ENCODE measurements at regions not wholly inside any gene's neighbourhood (a gene's known extent, or its start where the extent isn't known, plus 50 kb on each side); places are given as distances from the start of the nearest gene placed in this dataset.
A peak's percentile ranks its signal among the peaks of the same experiment; 100 is the strongest.

- DNase-seq, result no peak
These were observed 513.6 kb downstream of the HTR7 start for GRCh38 chr10:90344226-90344625.

DNA sequence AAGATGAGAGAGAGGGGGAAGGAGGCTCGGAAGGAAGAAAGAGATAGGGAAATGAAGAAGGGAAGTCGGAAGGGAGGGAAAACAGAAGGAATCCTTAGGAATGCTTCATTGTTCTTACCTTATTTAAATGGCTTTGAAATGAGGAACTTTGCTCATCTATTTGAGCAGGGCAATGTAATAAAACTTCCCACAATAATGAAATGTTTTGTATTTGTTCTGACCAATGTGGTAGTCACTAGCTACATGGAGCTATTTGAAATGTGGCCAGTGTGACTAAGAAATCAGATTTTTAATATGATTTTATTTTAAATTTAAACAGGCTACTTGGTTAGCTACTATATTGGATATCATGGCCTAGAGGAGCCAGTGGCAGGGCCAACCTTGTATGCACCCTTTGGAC lies 510.6 kb downstream of the HTR7 start:
- no peak for DNase-seq

DNA sequence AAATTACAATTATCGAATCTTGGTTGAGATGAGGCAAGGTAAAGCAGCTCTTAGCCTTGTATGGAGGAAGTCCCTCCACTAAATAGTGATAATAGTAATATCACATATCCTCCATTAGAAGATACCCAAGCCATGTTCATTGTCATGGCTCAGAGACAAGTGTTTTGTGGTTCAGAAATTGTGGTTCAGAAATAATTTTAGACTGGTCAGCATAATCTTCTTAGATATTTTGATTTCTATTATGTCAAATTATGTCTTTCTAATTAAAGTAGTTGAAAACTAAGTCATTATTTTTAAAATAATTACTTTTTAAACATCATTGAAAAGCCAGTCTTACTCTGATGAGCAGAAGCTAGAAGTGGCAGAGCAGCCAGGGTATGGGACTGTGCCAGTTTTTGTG lies 507.7 kb downstream of the HTR7 start:
- no peak for DNase-seq

DNA sequence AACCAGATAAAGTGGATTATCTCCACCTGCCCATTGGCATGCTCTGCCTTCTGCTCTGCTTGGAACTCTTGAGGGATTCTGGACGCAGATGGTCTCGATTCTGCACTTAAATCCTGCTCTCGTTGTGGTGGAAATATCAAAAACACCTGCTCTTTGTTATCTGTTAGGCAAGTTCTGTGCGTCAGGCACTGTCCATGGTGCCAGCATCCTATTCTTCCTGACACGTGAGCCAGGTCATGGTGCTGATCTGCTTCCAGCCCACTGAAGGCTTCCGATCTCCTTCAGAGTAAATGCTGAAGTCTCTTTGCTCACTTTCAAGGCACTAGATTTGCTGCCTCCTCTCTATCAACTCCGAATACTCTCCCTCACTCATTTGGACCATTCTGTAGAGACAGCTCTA lies 505.6 kb downstream of the HTR7 start:
- peak; percentile 17 for DNase-seq

DNA sequence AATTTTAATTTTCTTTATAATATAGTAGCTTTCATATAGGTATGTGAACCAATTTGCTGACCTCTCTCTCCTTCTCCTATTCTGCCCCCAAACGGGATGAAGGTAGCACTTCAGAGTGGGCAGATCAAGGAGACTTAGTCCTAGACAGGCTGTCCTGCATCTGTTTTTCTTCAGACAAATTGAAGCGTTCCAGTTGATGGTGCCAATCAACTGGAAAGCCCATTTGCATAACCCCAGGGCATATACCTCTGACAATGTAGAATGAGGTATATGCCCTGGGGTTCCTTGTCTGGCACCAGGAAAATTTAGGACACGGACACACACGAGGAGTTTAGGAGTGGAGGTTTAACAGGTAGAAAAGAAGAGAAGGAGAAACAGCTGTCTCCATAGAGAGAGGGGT lies 502.9 kb downstream of the HTR7 start:
- DNase-seq, result no peak

- no peak for DNase-seq
These were observed 493.9 kb downstream of the HTR7 start for GRCh38 chr10:90363799-90364483.

- DNase-seq, result no peak
These were observed 485.4 kb downstream of the HTR7 start for GRCh38 chr10:90372451-90372850.

DNA sequence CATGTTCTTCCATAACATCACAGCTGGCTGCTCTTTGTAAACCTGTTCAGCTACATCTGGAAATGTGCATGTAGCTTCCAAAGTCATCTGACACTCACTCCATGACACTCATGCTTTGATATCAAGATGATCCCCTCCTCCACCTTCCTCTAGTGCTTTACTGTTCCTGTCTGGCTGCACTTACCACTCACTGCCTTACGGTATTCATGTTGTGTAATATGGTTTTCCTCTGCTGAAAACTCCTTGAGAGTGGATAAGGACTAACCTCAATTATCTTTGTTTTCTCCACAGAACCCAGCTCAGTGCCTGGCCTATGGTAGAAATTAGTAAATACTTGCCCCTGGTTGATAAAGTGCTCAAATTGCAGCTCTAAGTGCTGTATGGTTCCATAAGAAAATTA lies 483.9 kb downstream of the HTR7 start:
- peak; percentile 4 for DNase-seq

DNA sequence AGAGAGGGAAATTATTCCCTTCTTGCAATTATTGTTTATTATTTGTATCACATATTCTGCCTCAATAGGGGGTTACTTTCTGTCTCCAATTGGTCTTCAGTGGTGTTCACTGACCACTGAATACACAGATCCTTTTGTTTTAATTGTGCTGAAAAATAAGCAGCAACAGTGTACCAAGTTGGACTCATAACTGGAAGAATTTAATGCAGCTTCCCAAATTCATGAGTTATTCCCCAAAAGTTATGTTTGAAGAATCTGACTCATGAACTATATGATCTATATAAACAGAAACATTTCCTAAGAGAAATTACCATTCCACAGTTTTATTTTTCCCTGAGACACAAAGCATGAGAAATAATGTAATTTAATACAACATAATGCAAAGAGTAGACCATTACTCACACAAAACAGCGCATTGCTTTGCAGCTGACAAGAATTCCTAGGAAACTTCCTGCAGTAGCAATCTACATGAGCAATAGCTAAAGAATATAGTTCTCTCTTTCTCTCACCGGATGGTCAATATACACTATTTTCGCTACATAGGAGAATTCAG lies 479.2 kb downstream of the HTR7 start:
- peak; percentile 88 for DNase-seq

DNA sequence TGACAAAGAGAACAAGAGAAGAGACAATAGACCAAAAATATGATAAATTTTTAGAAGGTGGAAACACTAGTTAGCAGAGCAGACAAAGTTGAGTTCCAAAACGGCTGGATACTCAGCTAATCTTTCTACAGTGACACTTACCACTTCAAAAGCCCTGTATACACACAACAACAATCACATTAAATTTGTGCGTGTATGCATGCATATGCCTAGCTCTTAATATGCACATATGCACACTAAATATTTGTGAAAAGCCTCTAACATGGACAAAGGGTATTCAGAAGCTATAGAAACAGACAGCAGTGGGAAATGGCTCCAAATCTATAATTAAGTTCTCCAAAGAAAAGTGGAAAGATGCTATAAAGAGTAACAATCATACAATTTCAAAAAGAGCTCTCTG lies 476.4 kb downstream of the HTR7 start:
- DNase-seq, result no peak

DNA sequence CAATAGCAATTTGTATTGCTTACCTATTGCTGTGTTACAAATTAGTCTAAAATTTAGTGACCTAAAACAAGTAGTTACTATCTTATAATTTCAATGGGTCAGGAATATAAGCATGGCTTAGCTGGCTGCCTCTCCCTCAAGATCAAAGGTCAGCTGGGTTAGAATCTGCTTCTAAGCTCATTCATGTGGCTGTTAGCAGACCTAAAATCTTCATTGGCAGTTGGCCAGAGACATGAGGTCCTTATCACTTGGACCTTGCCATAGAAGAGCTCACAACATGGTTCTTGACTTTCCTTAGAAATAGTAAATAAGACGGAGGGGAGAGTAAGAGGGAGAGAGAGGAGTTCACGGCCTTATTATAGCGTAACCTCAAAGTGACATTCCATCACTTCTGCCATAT lies 468.0 kb downstream of the HTR7 start:
- no peak for DNase-seq

DNA sequence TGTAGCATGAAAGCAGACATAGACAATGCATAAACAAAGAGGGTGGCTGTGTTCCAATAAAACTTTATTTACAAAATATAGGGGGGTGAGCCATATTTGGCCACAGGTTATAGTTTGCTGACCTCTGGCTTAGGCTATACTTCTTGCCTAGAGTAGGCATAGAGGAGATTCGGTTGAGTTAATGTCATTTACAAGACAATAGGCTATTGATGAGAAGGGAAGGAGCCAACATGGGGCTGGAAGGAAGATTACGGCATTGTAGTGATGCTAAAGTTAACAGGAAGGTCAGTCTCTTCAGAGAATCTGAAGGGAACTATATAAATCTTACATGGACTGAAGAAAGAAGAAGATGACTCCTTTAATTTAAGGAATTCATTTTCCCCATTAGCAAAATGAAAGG lies 463.5 kb downstream of the HTR7 start:
- no peak for DNase-seq

DNA sequence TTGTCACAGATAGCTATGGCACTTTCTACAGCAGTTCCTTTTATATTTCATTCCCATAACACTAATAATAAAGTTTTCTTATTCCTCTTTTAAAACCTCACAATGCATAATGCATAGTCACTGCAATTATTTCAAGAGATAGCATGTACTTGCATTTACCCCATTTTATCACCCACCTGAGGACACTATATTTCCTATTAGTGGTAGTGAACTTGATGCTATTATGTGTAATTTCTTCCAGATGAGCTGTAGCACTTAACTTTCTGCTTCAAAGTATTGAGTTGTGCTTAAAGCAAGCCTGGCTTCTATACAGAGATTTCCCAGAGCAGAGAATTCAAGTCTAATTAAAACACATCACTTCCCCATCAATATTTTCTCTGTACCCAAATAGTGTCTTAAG lies 461.1 kb downstream of the HTR7 start:
- DNase-seq, result no peak

DNA sequence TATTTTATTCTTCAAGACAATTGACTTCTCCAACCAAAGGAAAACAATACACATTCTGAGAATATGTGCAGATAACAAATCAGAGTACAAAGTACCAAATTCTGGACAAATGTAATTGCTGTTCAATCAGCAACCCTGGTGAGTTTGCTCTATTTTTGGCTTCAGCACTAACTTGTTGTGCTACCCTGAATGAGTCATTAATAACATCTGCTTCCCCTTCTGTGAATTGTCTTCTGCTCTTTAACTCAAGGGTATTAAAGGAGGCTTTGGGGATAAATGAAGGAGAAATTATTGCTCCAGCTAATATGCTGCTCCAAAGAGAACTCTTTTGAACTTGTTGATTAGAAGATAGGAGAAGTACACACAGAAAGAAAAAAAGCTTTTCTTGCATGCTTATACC lies 459.3 kb downstream of the HTR7 start:
- peak; percentile 30 for DNase-seq

GRCh38 chr10:90399782-90400181 lies 458.1 kb downstream of the HTR7 start:
- no peak for DNase-seq

- DNase-seq, result no peak
These were observed 454.4 kb downstream of the HTR7 start for GRCh38 chr10:90403211-90404000.

DNA sequence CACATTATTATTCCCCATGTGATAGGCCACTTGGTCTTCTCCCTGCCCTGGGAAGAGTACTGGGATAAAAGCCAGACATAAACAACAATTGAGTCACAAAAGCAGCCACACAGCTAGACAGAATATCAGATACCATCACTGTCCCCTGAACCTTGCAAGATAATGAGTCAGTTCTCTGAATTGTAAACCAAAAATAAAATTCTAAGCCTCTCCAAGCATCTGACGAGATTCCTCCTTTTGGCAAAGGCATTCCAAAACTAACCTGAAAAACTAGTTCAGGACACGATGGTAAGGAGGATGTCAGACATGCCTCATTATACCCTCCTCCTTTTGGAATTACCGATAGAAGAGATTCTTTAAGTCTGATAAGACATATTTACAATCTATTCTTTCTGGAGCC lies 450.7 kb downstream of the HTR7 start:
- DNase-seq, result peak; percentile 83

GRCh38 chr10:90407851-90408250 lies 450.0 kb downstream of the HTR7 start:
- DNase-seq, result no peak

- peak; percentile 28 for DNase-seq
These were observed 445.3 kb downstream of the HTR7 start for GRCh38 chr10:90412582-90412981.

DNA sequence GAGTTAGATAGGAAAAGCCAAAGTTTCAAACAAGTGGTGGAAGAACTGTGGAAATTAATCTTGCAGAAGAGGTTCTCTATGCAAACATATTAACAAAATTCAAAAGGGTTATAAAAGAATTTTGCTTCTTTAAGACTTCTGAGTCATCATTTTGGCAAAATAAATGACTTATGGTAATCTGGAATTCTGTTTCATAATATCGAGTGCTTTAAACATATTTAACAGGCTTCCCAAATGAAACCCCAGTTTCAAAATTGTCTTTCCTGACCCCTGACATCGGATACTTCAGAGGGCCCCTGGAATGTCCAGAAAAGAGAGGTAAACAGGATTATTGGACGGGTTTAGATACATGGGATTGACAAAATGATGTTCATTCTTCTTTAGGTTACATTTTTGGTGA lies 444.6 kb downstream of the HTR7 start:
- DNase-seq, result peak; percentile 57

GRCh38 chr10:90414926-90415325 lies 442.9 kb downstream of the HTR7 start:
- DNase-seq, result no peak

DNA sequence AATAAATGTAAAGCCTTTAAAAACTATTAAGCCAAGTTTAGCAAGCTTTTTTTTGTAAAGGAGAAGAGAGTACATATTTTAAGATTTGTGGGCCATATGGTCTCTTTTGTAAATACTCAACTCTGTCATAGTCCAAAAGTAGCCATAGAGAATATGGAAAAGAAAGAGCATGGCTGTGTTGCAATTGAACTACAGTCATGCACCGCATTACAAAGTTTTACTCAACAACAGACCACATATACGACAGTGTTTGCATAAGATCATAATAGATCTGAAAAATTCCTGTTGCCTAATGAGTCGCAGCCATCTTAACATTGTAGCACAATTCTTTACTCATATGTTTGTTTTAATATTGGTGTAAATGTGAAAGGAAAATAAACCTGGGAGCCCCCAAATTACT lies 440.8 kb downstream of the HTR7 start:
- DNase-seq, result peak; percentile 84

DNA sequence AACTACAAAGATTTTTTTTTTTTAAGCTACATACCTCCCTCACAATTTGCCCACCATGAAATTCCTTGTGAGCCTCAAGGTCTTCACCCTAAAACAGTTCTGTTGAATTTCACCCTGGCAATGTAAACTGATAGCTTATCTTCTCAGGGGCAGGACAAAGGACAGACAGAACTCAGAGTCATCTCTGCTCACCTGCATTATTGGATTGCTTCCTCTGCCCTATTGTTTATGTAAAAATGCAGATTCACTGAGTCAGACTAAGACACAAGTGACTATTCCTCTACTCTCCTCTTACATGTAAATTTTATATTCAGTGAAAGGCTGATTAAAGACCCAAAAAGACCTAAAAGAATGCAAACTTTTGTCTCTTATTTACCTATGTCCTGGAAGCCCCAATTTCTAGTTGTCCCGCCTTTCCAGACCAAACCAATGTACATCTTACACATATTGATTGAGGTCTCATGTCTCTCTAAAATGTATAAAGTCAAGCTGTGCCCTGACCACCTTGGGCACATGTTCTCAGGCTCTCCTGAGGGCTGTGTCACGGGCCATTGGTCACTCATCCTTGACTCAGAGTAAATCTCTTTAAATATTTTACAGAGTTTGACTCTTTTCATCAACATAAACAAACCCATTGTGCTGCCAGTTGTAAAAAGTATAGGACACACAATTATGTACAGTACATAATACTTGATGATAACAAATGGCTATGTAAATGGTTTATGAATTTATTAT lies 440.2 kb downstream of the HTR7 start:
- DNase-seq, result no peak
